ENCODE measurements at regions not wholly inside any gene's neighbourhood (a gene's known extent, or its start where the extent isn't known, plus 50 kb on each side); places are given as distances from the start of the nearest gene placed in this dataset.

GRCh38 chr17:59503500-59503899 is 61.9 kb upstream of the DHX40 start:
- Histone ChIP-seq H3K27ac (no peak overlapping the region), H3K9me3 (no peaks in the 10 kb centered on the region), H3K27me3 (no peaks in the 10 kb centered on the region), H3K4me1 (no peaks in the 10 kb centered on the region), H3K4me3 (no peak overlapping the region), H3K36me3 (no peaks in the 10 kb centered on the region)
- no peak for DNase-seq (ENCODE audit: low spot score in 2 of 2)
- intact Hi-C loops (cut with DNase I) = no loop called here
- TF ChIP-seq CTCF (IDR thresholded peaks at IDR 0.05) = no peak

DNA sequence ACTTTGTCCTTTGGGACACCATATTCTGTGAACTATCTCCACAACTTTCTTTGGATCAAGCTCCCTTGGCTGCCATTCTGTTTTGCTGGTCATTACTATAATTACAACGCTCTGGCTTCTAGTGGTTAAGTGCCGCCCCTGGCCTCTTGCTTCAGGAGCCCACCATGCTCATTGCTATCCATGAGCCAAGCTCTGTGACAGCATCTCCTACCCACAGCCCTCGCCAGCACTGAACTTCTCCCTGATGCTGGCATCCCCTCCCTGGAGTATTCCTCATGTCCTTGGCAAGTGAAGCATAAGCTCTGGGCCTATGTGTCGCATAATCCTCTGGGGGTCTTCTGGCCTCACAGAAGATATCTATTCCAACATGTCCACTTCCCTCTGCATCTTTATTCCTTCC is 60.6 kb upstream of the DHX40 start:
- Histone ChIP-seq H3K27me3 (no peaks in the 10 kb centered on the region), H3K4me3 (no peak overlapping the region), H3K4me1 (no peaks in the 10 kb centered on the region), H3K27ac (no peak overlapping the region), H3K36me3 (no peaks in the 10 kb centered on the region), H3K9me3 (no peaks in the 10 kb centered on the region)
- intact Hi-C loops (cut with DNase I) = no loop called here
- DNase-seq (ENCODE audit: low spot score in 2 of 2) = no peak
- TF ChIP-seq CTCF (IDR thresholded peaks at IDR 0.05) = no peak

DNA sequence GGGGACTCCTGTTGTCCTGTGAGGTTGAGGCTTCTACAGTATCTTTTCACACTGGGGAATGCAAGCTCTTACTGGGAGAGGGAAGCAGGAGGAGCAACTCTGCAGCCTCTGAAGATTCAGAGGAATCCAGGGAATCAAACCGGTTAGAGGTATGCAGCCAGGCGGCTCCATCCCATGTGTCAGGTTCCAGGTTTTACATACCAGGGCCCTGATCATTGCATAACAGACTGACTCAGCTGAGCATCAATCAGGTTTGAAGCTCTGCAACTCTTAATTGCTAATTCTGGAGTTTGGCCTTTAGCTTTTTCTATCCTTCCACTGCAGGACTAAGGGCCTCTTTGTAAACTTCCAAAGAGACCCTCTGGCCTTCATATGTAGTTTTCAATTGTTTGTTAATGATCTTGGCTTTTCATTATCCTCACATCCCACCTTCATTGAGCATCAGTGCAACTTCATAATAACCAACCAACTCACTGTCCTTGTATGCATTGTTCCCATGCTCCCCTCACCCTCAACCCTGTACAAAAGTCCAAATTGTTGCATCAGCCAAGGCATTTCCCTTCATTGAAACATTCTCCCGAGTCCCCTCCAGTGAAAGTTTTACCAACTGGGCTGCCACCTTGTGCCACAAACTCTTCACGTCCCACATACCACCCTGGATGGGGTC is 59.7 kb upstream of the DHX40 start:
- H3K27me3 ChIP-seq = no peaks in the 10 kb centered on the region
- no peak overlapping the region for H3K27ac ChIP-seq
- no peak for TF ChIP-seq CTCF (IDR thresholded peaks at IDR 0.05)
- H3K4me1 ChIP-seq = no peaks in the 10 kb centered on the region
- no peak for DNase-seq (ENCODE audit: low spot score in 2 of 2)
- H3K36me3 ChIP-seq = no peaks in the 10 kb centered on the region
- no peak overlapping the region for H3K4me3 ChIP-seq
- intact Hi-C loops (cut with DNase I) = no loop called here
- H3K9me3 ChIP-seq = no peaks in the 10 kb centered on the region

GRCh38 chr17:59506894-59507726 is 58.3 kb upstream of the DHX40 start:
- Histone ChIP-seq H3K4me1 (no peaks in the 10 kb centered on the region), H3K4me3 (no peak overlapping the region), H3K9me3 (no peaks in the 10 kb centered on the region), H3K36me3 (no peaks in the 10 kb centered on the region), H3K27ac (no peak overlapping the region), H3K27me3 (no peaks in the 10 kb centered on the region)
- no peak for TF ChIP-seq CTCF (IDR thresholded peaks at IDR 0.05)
- intact Hi-C loops (cut with DNase I) = no loop called here
- DNase-seq (ENCODE audit: low spot score in 2 of 2) = no peak

DNA sequence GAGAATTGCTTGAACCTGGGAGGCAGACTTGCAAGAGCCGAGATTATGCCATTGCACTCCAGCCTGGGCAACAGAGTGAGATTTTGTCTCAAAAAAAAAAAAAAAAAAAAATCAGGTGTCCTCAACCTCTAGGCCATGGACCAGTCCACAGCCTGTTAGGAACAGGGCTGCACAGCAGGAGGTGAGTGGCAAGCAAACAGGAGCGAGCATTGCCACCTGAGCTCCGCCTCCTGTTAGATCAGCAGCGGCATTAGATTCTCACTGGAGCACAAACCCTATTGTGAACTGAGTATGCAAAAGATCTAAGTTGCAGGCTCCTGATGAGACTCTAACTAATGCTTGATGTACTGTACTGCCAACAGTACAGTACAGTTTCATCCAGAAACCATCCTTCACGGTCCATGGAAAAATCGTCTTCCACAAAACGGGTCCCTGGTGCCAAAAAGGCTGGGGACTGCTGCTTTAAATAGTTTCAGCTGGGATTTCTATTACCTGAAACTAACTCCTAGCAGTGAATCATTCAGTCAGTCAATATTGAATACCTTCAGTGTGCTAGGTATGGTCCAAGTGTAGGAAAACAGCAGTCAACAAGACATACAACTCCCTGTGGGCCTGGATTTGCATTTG is 56.3 kb upstream of the DHX40 start:
- intact Hi-C loops (cut with DNase I) = no loop called here
- H3K4me3 ChIP-seq = no peak overlapping the region
- no peaks in the 10 kb centered on the region for H3K36me3 ChIP-seq
- no peak for DNase-seq (ENCODE audit: low spot score in 2 of 2)
- H3K27ac ChIP-seq = no peak overlapping the region
- no peaks in the 10 kb centered on the region for H3K4me1 ChIP-seq
- H3K9me3 ChIP-seq = no peaks in the 10 kb centered on the region
- no peak for TF ChIP-seq CTCF (IDR thresholded peaks at IDR 0.05)
- H3K27me3 ChIP-seq = no peaks in the 10 kb centered on the region
